ENCODE measurements at regions not wholly inside any gene's neighbourhood (a gene's known extent, or its start where the extent isn't known, plus 50 kb on each side); places are given as distances from the start of the nearest gene placed in this dataset.

- no peak overlapping the region for H3K4me3 ChIP-seq
- H3K36me3 ChIP-seq: no peaks in the 10 kb centered on the region
Observed at GRCh38 chr9:4370501-4370900, 70.6 kb upstream of the GLIS3 start.

GRCh38 chr9:4366591-4367330 is 66.9 kb upstream of the GLIS3 start:
- ATAC-seq (peak in 2 of 8 donors; percentile 31 to 42), DNase-seq (no peak)
- Histone ChIP-seq H3K9me3 (no peaks in the 10 kb centered on the region), H3K36me3 (no peaks in the 10 kb centered on the region), H3K27ac (no peak overlapping the region), H3K4me1 (no peaks in the 10 kb centered on the region), H3K4me3 (no peak overlapping the region), H3K27me3 (no peaks in the 10 kb centered on the region)
- 70 to 71% methylated on average over 12 of the region's 12 CpGs for WGBS, 2 donors
- TF ChIP-seq CTCF (IDR thresholded peaks at IDR 0.05): peak; percentile 14 to 75 (median 57)
- intact Hi-C loops (cut with DNase I): loop anchor here in 5 of 10 donors (1.0 to 10.0 kb wide), 9 partner anchors 49 to 1512 kb away; no protein-coding TSS in a partner anchor

More at GRCh38 chr9:4370501-4370900, 70.6 kb upstream of the GLIS3 start:
- 91 to 96% methylated on average over 3 of the region's 3 CpGs for WGBS, 2 donors
- Histone ChIP-seq H3K4me1 (no peaks in the 10 kb centered on the region), H3K9me3 (no peaks in the 10 kb centered on the region), H3K27me3 (peaks cover 0 to 26% (median 0%) of the 10 kb centered on the region in 7 donors), H3K27ac (no peak overlapping the region)
- no peak for ATAC-seq
- no peak for DNase-seq
- intact Hi-C loops (cut with DNase I): loop anchor here in 4 of 10 donors (5.0 to 10.0 kb wide), 4 partner anchors 53 to 1516 kb away; no protein-coding TSS in a partner anchor
- no peak for TF ChIP-seq CTCF (IDR thresholded peaks at IDR 0.05)

GRCh38 chr9:4365055-4365454 is 65.2 kb upstream of the GLIS3 start:
- no peaks in the 10 kb centered on the region for H3K9me3 ChIP-seq
- ATAC-seq (no peak), DNase-seq (no peak)
- intact Hi-C loops (cut with DNase I): loop anchor here in 4 of 10 donors (5.0 to 10.0 kb wide), 5 partner anchors 48 to 1510 kb away; no protein-coding TSS in a partner anchor
- H3K4me1 ChIP-seq: no peaks in the 10 kb centered on the region
- no peak overlapping the region for H3K27ac ChIP-seq
- 86% methylated on average over 4 of the region's 4 CpGs for WGBS, 2 donors
- TF ChIP-seq CTCF (IDR thresholded peaks at IDR 0.05): no peak
- H3K27me3 ChIP-seq: no peaks in the 10 kb centered on the region
- H3K4me3 ChIP-seq: no peak overlapping the region
- no peaks in the 10 kb centered on the region for H3K36me3 ChIP-seq

GRCh38 chr9:4362281-4362680 is 62.4 kb upstream of the GLIS3 start:
- H3K27me3 ChIP-seq: peaks cover 0 to 4% (median 0%) of the 10 kb centered on the region in 7 donors
- TF ChIP-seq CTCF (IDR thresholded peaks at IDR 0.05): no peak
- 80 to 85% methylated on average over 4 of the region's 4 CpGs for WGBS, 2 donors
- H3K4me1 ChIP-seq: no peaks in the 10 kb centered on the region
- H3K9me3 ChIP-seq: no peaks in the 10 kb centered on the region
- no peak for ATAC-seq
- intact Hi-C loops (cut with DNase I): loop anchor here in 1 of 10 donors (10.0 kb wide), 2 partner anchors 47 to 1507 kb away; no protein-coding TSS in a partner anchor
- DNase-seq: no peak
- no peak overlapping the region for H3K27ac ChIP-seq
- no peak overlapping the region for H3K4me3 ChIP-seq
- H3K36me3 ChIP-seq: no peaks in the 10 kb centered on the region
